Endothelial cell (in vitro differentiated cells): ENCODE measurements at regions not wholly inside any gene's neighbourhood (a gene's known extent, or its start where the extent isn't known, plus 50 kb on each side); places are given as distances from the start of the nearest gene placed in this dataset.

ENCODE experiments used
- DNase-seq: peaks from one replicate; pipeline ENCODE4 v3.0.0; 2021; ENCODE audit warnings: low spot score
- H3K27ac Mint-ChIP-seq: one replicate; pipeline ENCODE4 v1.8.0; 2021; ENCODE audit warnings: mixed read lengths, inconsistent platforms; ENCODE audit not compliant: unreplicated experiment
- H3K27me3 Mint-ChIP-seq: one replicate; pipeline ENCODE4 v1.8.0; 2021; ENCODE audit warnings: mild to moderate bottlenecking, moderate library complexity, mixed read lengths, inconsistent platforms; ENCODE audit not compliant: unreplicated experiment
- H3K36me3 Mint-ChIP-seq: one replicate; pipeline ENCODE4 v1.8.0; 2021; ENCODE audit warnings: mild to moderate bottlenecking, low read depth, mixed read lengths, inconsistent platforms; ENCODE audit not compliant: unreplicated experiment
- H3K4me1 Mint-ChIP-seq: one replicate; pipeline ENCODE4 v1.8.0; 2021; ENCODE audit warnings: mild to moderate bottlenecking, mixed read lengths, inconsistent platforms; ENCODE audit not compliant: unreplicated experiment
- H3K4me3 Mint-ChIP-seq: one replicate; pipeline ENCODE4 v1.8.0; 2021; ENCODE audit warnings: mild to moderate bottlenecking, mixed read lengths, inconsistent platforms; ENCODE audit not compliant: unreplicated experiment
- H3K9me3 Mint-ChIP-seq: one replicate; pipeline ENCODE4 v1.8.0; 2021; ENCODE audit warnings: mixed read lengths, inconsistent platforms; ENCODE audit not compliant: unreplicated experiment
- TF ChIP-seq, protein P1 (sequence below): fragments of 200-600 bp; sonication (generic); IDR thresholded peaks from one replicate; pipeline ENCODE4 v1.5.0; 2021; ENCODE audit warnings: antibody characterized with exemption; ENCODE audit not compliant: unreplicated experiment

DNA sequence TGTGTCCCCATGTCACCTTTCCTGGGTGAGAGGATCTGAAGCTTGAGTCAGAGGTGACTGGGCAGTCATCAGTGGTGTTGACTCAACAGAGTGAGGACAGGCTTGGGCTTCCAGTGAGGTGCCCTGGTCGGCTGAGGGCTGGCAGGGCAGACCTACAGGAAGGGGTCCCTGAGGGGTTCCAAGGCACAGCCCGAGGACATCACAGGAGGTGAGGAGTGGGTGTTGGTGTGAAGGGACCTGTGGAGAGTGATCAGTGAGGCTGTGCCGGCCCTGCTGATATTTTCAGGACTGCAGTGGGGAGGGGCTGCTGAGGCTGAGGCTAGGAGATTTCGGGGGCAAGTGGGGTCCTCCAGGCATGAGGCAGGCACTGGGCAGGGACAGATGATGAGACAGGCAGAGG is 545.5 kb downstream of the TCERG1L start:
- Mint-ChIP-seq H3K4me3 (no peak overlapping the region), H3K36me3 (peaks cover 14% of the 10 kb centered on the region), H3K4me1 (no peaks in the 10 kb centered on the region), H3K27me3 (peaks cover 9% of the 10 kb centered on the region), H3K27ac (no peak overlapping the region), H3K9me3 (peaks cover 18% of the 10 kb centered on the region)
- no peak for DNase-seq
- TF ChIP-seq, protein P1, sequence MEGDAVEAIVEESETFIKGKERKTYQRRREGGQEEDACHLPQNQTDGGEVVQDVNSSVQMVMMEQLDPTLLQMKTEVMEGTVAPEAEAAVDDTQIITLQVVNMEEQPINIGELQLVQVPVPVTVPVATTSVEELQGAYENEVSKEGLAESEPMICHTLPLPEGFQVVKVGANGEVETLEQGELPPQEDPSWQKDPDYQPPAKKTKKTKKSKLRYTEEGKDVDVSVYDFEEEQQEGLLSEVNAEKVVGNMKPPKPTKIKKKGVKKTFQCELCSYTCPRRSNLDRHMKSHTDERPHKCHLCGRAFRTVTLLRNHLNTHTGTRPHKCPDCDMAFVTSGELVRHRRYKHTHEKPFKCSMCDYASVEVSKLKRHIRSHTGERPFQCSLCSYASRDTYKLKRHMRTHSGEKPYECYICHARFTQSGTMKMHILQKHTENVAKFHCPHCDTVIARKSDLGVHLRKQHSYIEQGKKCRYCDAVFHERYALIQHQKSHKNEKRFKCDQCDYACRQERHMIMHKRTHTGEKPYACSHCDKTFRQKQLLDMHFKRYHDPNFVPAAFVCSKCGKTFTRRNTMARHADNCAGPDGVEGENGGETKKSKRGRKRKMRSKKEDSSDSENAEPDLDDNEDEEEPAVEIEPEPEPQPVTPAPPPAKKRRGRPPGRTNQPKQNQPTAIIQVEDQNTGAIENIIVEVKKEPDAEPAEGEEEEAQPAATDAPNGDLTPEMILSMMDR: no peak

DNA sequence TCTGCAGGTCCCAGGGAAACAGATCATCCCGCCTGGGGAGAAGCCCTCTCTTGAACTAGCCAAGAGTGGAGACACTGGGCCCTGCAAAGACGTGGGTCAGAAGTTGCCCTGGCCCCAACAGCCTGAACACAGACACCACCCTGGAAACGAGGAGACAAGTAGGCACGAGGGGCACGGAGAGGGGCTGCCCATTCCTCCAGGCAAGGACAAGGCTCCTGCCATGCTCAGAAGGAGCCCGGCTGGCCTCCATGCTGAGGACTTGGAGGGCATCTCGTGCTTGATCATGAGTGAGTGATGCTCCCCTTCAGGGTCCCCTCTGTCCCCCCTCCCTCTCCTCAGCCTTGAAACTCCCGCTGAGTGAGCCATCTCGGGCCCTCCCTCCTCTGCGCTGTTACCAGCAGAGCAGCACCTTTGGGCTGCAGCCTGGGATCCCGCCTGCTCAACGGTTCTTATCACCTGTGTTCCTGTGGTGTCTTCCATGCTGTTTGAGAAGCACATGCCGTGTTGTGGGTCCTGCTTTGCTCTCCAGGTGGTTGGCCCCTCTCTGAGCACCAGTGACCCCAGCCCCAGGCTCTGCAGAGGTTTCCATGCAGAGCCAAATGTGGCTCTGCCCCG is 544.3 kb downstream of the TCERG1L start:
- no peak for DNase-seq
- Mint-ChIP-seq H3K4me1 (no peaks in the 10 kb centered on the region), H3K4me3 (no peak overlapping the region), H3K27ac (no peak overlapping the region), H3K27me3 (peaks cover 9% of the 10 kb centered on the region), H3K9me3 (peaks cover 24% of the 10 kb centered on the region), H3K36me3 (peaks cover 14% of the 10 kb centered on the region)
- TF ChIP-seq, protein P1: no peak

DNA sequence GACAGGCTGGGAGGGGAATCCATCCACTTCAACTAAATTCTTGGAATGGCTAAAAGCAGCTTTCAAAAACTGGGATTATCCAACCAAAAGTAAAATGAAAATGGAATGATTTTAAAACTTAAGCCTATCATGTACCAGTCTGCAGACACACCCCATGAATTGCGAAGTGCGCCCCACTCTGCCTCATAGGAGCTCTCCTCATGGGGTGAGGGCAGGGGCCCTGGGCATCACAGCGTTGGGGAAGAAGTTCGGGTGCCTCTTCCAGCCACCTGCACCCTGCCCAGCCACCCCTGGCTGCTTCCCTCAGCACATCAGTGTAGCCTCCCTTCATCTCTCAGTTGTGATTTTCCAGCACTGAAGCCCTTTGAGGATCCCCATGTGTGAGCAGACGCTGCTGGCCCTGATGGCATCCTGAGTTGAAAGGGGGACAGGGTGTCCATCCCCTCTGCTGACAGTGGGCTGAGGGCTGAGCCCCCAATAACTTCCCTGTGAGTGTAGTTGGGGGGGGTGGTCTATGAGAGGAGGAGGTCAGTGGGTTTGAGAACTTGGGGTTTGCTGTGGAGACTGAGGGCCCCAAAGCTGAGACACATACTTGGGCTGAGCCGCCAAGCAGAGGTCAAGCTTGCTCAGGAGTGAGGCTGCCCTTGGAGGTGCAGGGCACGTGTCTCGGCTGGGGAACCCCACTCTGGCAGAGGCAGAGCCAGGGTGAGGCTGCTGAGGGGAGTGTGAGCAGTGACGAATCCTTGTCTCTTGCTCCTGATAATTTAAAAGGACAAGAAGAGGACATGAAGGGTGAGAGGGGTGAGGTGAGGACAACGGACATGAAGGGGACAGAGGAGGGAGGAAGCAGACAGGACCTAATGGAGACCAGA is 542.1 kb downstream of the TCERG1L start:
- Mint-ChIP-seq H3K27me3 (peaks cover 8% of the 10 kb centered on the region), H3K9me3 (peaks cover 32% of the 10 kb centered on the region), H3K4me1 (no peaks in the 10 kb centered on the region), H3K4me3 (no peak overlapping the region), H3K36me3 (peaks cover 18% of the 10 kb centered on the region), H3K27ac (no peak overlapping the region)
- DNase-seq: no peak
- TF ChIP-seq, protein P1: no peak

DNA sequence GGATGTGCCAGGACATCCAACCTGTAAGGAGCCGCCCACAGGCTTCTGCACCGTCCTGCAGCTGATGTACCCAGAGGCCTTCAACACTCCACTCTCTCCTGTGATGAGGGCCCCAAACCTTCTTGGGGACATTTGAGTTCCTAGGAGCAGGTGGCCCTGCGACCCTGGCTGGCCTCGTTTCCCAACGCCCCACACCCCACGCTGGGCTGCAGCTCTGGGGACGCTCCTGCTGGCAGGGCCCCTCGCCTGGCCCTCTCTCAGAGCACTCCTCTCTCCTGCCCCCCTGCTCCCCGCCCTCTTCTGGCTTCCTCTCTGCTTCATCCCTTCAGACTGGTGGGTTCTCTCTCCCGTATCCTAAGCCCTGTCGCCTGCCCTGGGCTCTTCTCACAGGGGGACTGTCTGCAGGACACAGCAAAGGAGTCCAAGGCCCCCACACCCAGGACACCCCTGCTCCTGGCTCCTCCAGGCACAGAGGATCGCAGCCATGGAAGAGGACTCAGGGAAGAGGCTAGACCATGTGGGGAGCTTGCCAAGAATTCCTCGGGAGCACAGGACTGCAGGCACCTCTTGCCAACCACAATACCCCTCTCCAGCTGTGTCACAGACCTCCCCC is 541.4 kb downstream of the TCERG1L start:
- Mint-ChIP-seq H3K4me3 (no peak overlapping the region), H3K4me1 (no peaks in the 10 kb centered on the region), H3K9me3 (peaks cover 28% of the 10 kb centered on the region), H3K27me3 (peaks cover 6% of the 10 kb centered on the region), H3K27ac (no peak overlapping the region), H3K36me3 (peaks cover 15% of the 10 kb centered on the region)
- DNase-seq: no peak
- TF ChIP-seq, protein P1: no peak
